NB4 (cell line): ENCODE measurements at regions not wholly inside any gene's neighbourhood (a gene's known extent, or its start where the extent isn't known, plus 50 kb on each side); places are given as distances from the start of the nearest gene placed in this dataset.
"Not testable (repeated sequence)": the region's sequence is repeated elsewhere in the genome, so short reads cannot be mapped to it uniquely, and the experiment has no call there.

Experiments used
- CTCF ChIP-seq: IDR thresholded peaks from one replicate; pipeline ENCODE4 v1.5.1; 2012; ENCODE audit warnings: low read depth, low read length
- MAX ChIP-seq: IDR thresholded peaks from 2 replicates; pipeline ENCODE4 v1.6.1; 2011; ENCODE audit warnings: low read depth, low read length
- MYC ChIP-seq: IDR thresholded peaks from 2 replicates; pipeline ENCODE4 v1.6.1; 2011; ENCODE audit warnings: low read depth, low read length
- POLR2A ChIP-seq: IDR thresholded peaks from 2 replicates; pipeline ENCODE4 v1.6.1; 2011; ENCODE audit warnings: mild to moderate bottlenecking; ENCODE audit not compliant: insufficient read length; ENCODE audit errors: extremely low read depth

GRCh38 chr2:132352481-132353001 lies 64.1 kb upstream of the GPR39 start:
- TF ChIP-seq CTCF, POLR2A, MAX, MYC: not testable (repeated sequence)
